Stomach (tissue), 4 donors: ENCODE measurements at regions not wholly inside any gene's neighbourhood (a gene's known extent, or its start where the extent isn't known, plus 50 kb on each side); places are given as distances from the start of the nearest gene placed in this dataset.

Experiments
- CTCF ChIP-seq, 7 experiments: fragments of 450-650 bp in 4 of 7; fragments of 200-600 bp in 3 of 7; sonication (generic) in 3 of 7; IDR thresholded peaks; one replicate each; pipeline ENCODE4 v1.5.1; 2016 to 2019; ENCODE audit warnings: antibody characterized with exemption in 7 of 7, control low read depth in 2 of 7, mild to moderate bottlenecking in 1 of 7
- EP300 ChIP-seq: sonication (generic); formaldehyde crosslinking; IDR thresholded peaks from one replicate; pipeline ENCODE4 v1.6.1; 2017; ENCODE audit warnings: antibody characterized with exemption
- POLR2A ChIP-seq, 4 donors: fragments of 450-650 bp; IDR thresholded peaks; one replicate each; pipeline ENCODE4 v1.6.1; 2016; ENCODE audit warnings: antibody characterized with exemption in 4 of 4, control low read depth in 2 of 4, mild to moderate bottlenecking in 1 of 4, moderate library complexity in 1 of 4

- TF ChIP-seq CTCF (IDR thresholded peaks at IDR 0.05) (no peak), EP300 (no peak), POLR2A (IDR thresholded peaks at IDR 0.05) (no peak)
These were observed 224.8 kb upstream of the B3GALT2 start for GRCh38 chr1:193411215-193411614.
